Fibroblast of skin of left quadriceps (primary cell): ENCODE measurements at regions not wholly inside any gene's neighbourhood (a gene's known extent, or its start where the extent isn't known, plus 50 kb on each side); places are given as distances from the start of the nearest gene placed in this dataset.

Source experiments
- DNase-seq, 2 experiments: peaks; one replicate each; pipeline ENCODE4 v3.0.0-alpha.2; 2013; ENCODE audit warnings: low read depth in 2 of 2

GRCh38 chr10:108425283-108425964, 1260.9 kb upstream of the SORCS1 start:
- DNase-seq: no peak

- DNase-seq: peak; percentile 40 to 44
Observed at GRCh38 chr10:108424656-108425055, 1260.2 kb upstream of the SORCS1 start.

GRCh38 chr10:108422286-108422685, 1257.8 kb upstream of the SORCS1 start:
- DNase-seq: no peak

- DNase-seq: peak; percentile 14
Observed at GRCh38 chr10:108421266-108421665, 1256.8 kb upstream of the SORCS1 start.

- DNase-seq: no peak
Observed at GRCh38 chr10:108413954-108414353, 1249.4 kb upstream of the SORCS1 start.

- no peak for DNase-seq
Observed at GRCh38 chr10:108412323-108412722, 1247.8 kb upstream of the SORCS1 start.

- no peak for DNase-seq
Observed at GRCh38 chr10:108411894-108412293, 1247.4 kb upstream of the SORCS1 start.

GRCh38 chr10:108411206-108411605, 1246.7 kb upstream of the SORCS1 start:
- no peak for DNase-seq

GRCh38 chr10:108410236-108410635, 1245.7 kb upstream of the SORCS1 start:
- DNase-seq: no peak

- DNase-seq: no peak
Observed at GRCh38 chr10:108409306-108409705, 1244.8 kb upstream of the SORCS1 start.

- DNase-seq: no peak
Observed at GRCh38 chr10:108404155-108404554, 1239.6 kb upstream of the SORCS1 start.

- DNase-seq: no peak
Observed at GRCh38 chr10:108399465-108399864, 1235.0 kb upstream of the SORCS1 start.

- peak; percentile 23 to 34 for DNase-seq
Observed at GRCh38 chr10:108393089-108393488, 1228.6 kb upstream of the SORCS1 start.

GRCh38 chr10:108392286-108392685, 1227.8 kb upstream of the SORCS1 start:
- peak; percentile 49 to 50 for DNase-seq

GRCh38 chr10:108388706-108389105, 1224.2 kb upstream of the SORCS1 start:
- no peak for DNase-seq

- DNase-seq: no peak
Observed at GRCh38 chr10:108385963-108386362, 1221.5 kb upstream of the SORCS1 start.

- no peak for DNase-seq
Observed at GRCh38 chr10:108384378-108384777, 1219.9 kb upstream of the SORCS1 start.

- no peak for DNase-seq
Observed at GRCh38 chr10:108378779-108379178, 1214.3 kb upstream of the SORCS1 start.

- DNase-seq: no peak
Observed at GRCh38 chr10:108375691-108376090, 1211.2 kb upstream of the SORCS1 start.

- DNase-seq: no peak
Observed at GRCh38 chr10:108374991-108375390, 1210.5 kb upstream of the SORCS1 start.

GRCh38 chr10:108365541-108365940, 1201.0 kb upstream of the SORCS1 start:
- no peak for DNase-seq

- no peak for DNase-seq
Observed at GRCh38 chr10:108363576-108363975, 1199.1 kb upstream of the SORCS1 start.

- DNase-seq: no peak
Observed at GRCh38 chr10:108362961-108363360, 1198.5 kb upstream of the SORCS1 start.

GRCh38 chr10:108362296-108362695, 1197.8 kb upstream of the SORCS1 start:
- DNase-seq: no peak
